Right lobe of liver (tissue), 6 donors: ENCODE measurements at regions not wholly inside any gene's neighbourhood (a gene's known extent, or its start where the extent isn't known, plus 50 kb on each side); places are given as distances from the start of the nearest gene placed in this dataset.
"Not testable (repeated sequence)": the region's sequence is repeated elsewhere in the genome, so short reads cannot be mapped to it uniquely, and the experiment has no call there.

Source experiments
- ATAC-seq, 4 donors: fragments of 200-7000 bp; cut with Tn5 transposase; one replicate each; pipeline ENCODE4 v1.9.1; 2020; ENCODE audit warnings: mild to moderate bottlenecking in 4 of 4, moderate library complexity in 4 of 4
- DNase-seq, 3 donors: peaks; one replicate each; pipeline ENCODE4 v3.0.0-alpha.2; 2020
- H3K27ac ChIP-seq, 3 donors: fragments of 200-600 bp; one replicate each; pipeline ENCODE4 v1.8.0; 2022
- H3K27me3 ChIP-seq, 2 donors: fragments of 200-600 bp; one replicate each; pipeline ENCODE4 v1.8.0; 2022
- H3K36me3 ChIP-seq, 4 donors: fragments of 200-600 bp; sonication (generic) in 1 of 4; one replicate each; pipeline versions ENCODE4 v1.5.1 to v1.8.0; 2017 to 2022; ENCODE audit warnings: control low read depth in 1 of 4
- H3K4me1 ChIP-seq, 4 donors: fragments of 200-600 bp; sonication (generic) in 1 of 4; one replicate each; pipeline versions ENCODE4 v1.5.1 to v1.8.0; 2017 to 2022; ENCODE audit warnings: control low read depth in 1 of 4
- H3K4me3 ChIP-seq, 3 donors: fragments of 200-600 bp; one replicate each; pipeline ENCODE4 v1.8.0; 2022
- H3K9me3 ChIP-seq, 4 donors: fragments of 200-600 bp; sonication (generic) in 1 of 4; one replicate each; pipeline versions ENCODE4 v1.5.1 to v1.8.0; 2017 to 2022; ENCODE audit warnings: control low read depth in 1 of 4
- POLR2A ChIP-seq: fragments of 450-650 bp; IDR thresholded peaks from one replicate; pipeline ENCODE4 v1.6.1; 2017; ENCODE audit warnings: antibody characterized with exemption, mild to moderate bottlenecking
- WGBS: methylation state at CpG from one replicate; pipeline ENCODE4 v1.1.6; 2018; ENCODE audit warnings: low coverage, low lambda C conversion rate; ENCODE audit not compliant: insufficient coverage; ENCODE audit errors: missing lambda C conversion rate; 5-methylcytosine and 5-hydroxymethylcytosine counted together
- intact Hi-C, 2 donors: fragments of 100-400 bp; cut with DNase I; formaldehyde crosslinking; loops; one replicate each; pipeline versions ENCODE4 v1.11.2 to v1.14.1; 2022
- TF ChIP-seq, protein P1 (sequence below), 4 donors: fragments of 200-600 bp in 3 of 4; fragments of 450-650 bp in 1 of 4; IDR thresholded peaks; one replicate each; pipeline versions ENCODE4 v1.5.1 to v1.8.0; 2016 to 2022; ENCODE audit warnings: antibody characterized with exemption in 4 of 4, mild to moderate bottlenecking in 2 of 4
- donor health status: DM: no; HTN: yes; CAD: no.
- donor health status: DM: no; HTN: no; CAD: no.
- donor health status: DM: no; HTN: no; CAD: no.
- donor health status: DM: no; HTN: yes; CAD: no.
- donor health status: DM: no; HTN: yes; CAD: no.

DNA sequence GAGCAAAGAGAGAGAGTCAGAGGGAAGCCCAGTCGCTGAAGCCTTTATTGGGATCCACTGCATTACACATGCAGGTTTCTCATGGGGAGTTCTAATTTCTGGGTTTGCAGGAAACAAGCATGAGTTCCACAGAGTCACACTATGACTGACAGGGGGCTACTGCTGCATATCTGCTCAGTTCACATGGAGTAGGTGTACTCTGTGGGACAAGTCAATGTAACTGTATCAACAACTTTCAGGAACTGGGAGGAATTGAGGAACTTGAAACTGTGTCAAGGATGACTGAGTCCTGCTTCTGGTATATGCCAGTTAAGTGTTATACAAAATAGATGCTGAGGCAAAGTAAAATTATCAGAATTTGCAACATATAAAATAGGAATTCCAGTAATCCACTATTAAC, 110.8 kb downstream of the NPAP1 start:
- no peaks in the 10 kb centered on the region for H3K4me1 ChIP-seq
- no peaks in the 10 kb centered on the region for H3K27me3 ChIP-seq
- DNase-seq (no peak), ATAC-seq (no peak)
- no peaks in the 10 kb centered on the region for H3K36me3 ChIP-seq
- intact Hi-C loops: no loop called here
- TF ChIP-seq POLR2A: no peak
- TF ChIP-seq, protein P1, sequence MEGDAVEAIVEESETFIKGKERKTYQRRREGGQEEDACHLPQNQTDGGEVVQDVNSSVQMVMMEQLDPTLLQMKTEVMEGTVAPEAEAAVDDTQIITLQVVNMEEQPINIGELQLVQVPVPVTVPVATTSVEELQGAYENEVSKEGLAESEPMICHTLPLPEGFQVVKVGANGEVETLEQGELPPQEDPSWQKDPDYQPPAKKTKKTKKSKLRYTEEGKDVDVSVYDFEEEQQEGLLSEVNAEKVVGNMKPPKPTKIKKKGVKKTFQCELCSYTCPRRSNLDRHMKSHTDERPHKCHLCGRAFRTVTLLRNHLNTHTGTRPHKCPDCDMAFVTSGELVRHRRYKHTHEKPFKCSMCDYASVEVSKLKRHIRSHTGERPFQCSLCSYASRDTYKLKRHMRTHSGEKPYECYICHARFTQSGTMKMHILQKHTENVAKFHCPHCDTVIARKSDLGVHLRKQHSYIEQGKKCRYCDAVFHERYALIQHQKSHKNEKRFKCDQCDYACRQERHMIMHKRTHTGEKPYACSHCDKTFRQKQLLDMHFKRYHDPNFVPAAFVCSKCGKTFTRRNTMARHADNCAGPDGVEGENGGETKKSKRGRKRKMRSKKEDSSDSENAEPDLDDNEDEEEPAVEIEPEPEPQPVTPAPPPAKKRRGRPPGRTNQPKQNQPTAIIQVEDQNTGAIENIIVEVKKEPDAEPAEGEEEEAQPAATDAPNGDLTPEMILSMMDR (IDR thresholded peaks at IDR 0.05): no peak
- no peak overlapping the region for H3K4me3 ChIP-seq
- no peak overlapping the region for H3K27ac ChIP-seq
- 80% methylated on average over 1 of the region's 1 CpG for whole genome bisulfite sequencing
- no peaks in the 10 kb centered on the region for H3K9me3 ChIP-seq

DNA sequence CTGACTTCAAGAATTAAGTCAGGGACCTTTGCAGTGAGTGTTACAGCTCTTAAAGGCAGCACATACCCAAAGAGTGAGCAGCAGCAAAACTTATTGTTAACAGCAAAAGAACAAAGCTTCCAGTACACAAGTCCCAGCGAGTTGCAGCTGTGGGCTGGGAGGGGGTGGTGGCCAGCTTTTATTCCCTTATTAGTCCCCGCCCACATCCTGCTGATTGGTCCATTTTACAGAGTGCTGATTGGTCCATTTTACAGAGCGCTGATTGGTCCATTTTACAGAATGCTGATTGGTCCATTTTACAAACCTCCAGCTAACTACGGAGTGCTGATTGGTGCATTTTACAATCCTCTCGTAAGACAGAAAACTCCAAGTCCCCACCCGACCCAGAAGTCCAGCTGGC, 127.0 kb downstream of the NPAP1 start:
- 46% methylated on average over 6 of the region's 6 CpGs for WGBS
- H3K4me1 ChIP-seq, H3K4me3 ChIP-seq, H3K27me3 ChIP-seq, H3K9me3 ChIP-seq, ATAC-seq, intact Hi-C loops, H3K36me3 ChIP-seq, H3K27ac ChIP-seq, DNase-seq: not testable (repeated sequence)

DNA sequence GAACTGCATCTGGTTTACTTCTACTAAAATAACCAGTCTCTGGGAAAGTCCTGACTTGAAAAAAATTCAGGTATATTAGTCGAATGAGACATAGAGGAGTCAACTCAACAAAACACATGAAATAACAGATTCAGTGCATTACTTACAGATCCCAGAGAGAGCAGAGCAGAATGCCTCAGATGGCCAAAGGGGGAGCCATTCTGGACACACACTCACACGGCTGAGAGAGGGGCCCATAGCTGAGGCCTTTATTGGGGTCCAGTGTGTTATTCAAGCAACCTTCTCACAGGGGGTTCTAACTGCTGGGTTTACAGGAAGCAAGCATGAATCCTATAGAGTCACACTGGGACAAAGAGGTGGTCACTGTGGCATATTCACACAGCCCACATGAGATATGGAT, 135.1 kb upstream of the SNRPN start:
- H3K9me3 ChIP-seq: no peaks in the 10 kb centered on the region
- WGBS: 45% methylated on average over 2 of the region's 2 CpGs
- intact Hi-C loops: no loop called here

DNA sequence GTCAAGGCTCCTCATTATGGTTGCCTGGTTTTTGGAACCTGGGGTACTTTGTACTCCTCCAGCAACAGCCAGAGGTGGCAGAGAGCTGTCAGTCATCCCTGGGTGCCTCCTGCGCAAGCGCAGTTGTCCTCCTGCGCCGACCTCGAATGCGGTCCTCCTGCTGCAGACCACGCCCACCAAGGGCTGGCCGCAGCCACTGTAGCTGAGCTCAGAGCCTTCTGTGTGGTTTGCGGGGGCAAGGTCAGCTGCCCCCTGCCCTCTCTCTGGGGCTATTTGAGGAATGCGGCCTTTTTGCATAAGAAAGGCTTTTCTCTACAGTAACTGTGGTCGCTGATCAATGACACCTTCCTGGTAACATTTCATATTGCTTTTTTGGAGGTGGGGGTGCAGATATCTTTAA, 131.3 kb upstream of the SNRPN start:
- ATAC-seq (no peak), DNase-seq (no peak)
- Histone ChIP-seq H3K27ac (no peak overlapping the region), H3K36me3 (no peaks in the 10 kb centered on the region), H3K4me1 (no peaks in the 10 kb centered on the region), H3K9me3 (no peaks in the 10 kb centered on the region), H3K27me3 (no peaks in the 10 kb centered on the region), H3K4me3 (no peak overlapping the region)
- TF ChIP-seq, protein P1 (IDR thresholded peaks at IDR 0.05): no peak
- TF ChIP-seq POLR2A: no peak
- intact Hi-C loops: no loop called here
- 18% methylated on average over 7 of the region's 11 CpGs for WGBS

More for the DNA sequence above, 135.1 kb upstream of the SNRPN start:
- no peaks in the 10 kb centered on the region for H3K27me3 ChIP-seq
- no peak for TF ChIP-seq POLR2A
- TF ChIP-seq, protein P1 (IDR thresholded peaks at IDR 0.05): no peak
- no peak overlapping the region for H3K4me3 ChIP-seq
- H3K27ac ChIP-seq: no peak overlapping the region
- H3K4me1 ChIP-seq: no peaks in the 10 kb centered on the region
- ATAC-seq (no peak), DNase-seq (no peak)
- no peaks in the 10 kb centered on the region for H3K36me3 ChIP-seq

DNA sequence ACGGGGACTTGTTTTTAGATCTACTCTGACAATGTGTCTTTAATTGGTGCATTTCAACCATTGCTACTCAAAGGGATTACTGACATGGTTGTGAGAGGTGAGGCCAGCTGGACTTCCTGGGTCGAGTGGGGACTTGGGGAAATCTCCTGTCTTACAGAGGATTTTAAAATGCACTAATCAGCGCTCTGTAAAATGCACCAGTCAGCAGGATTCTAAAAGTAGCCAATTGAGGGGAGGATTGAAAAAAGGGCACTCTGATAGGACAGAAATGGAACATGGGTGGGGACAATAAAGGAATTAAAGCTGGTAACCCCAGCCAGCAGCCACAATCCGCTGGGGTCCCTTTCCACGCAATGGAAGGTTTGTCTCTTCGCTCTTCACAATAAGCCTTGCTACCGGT, 122.5 kb upstream of the SNRPN start:
- Histone ChIP-seq H3K9me3 (no peaks in the 10 kb centered on the region), H3K4me3 (no peak overlapping the region), H3K4me1 (no peaks in the 10 kb centered on the region), H3K27me3 (no peaks in the 10 kb centered on the region), H3K27ac (no peak overlapping the region), H3K36me3 (no peaks in the 10 kb centered on the region)
- intact Hi-C loops: no loop called here
- no peak for ATAC-seq
- WGBS: 52% methylated on average over 6 of the region's 7 CpGs
- no peak for DNase-seq
- TF ChIP-seq, protein P1 (IDR thresholded peaks at IDR 0.05): no peak
- TF ChIP-seq POLR2A: no peak
